Activated CD4-positive, alpha-beta T cell treated with anti-CD3 and anti-CD28 coated beads, Interleukin-2, amount 50 U/mL, for 48 hours (primary cell): ENCODE measurements at regions not wholly inside any gene's neighbourhood (a gene's known extent, or its start where the extent isn't known, plus 50 kb on each side); places are given as distances from the start of the nearest gene placed in this dataset.

Experiments used
- DNase-seq, 2 experiments: peaks; one replicate each; pipeline ENCODE4 v3.0.0-alpha.2; 2020

- no peak for DNase-seq
Observed at GRCh38 chr10:5311617-5312016, 53.1 kb upstream of the UCN3 start.

GRCh38 chr10:5314840-5315239 is 49.9 kb upstream of the UCN3 start:
- no peak for DNase-seq
